Panc1 (cell line): ENCODE measurements at regions not wholly inside any gene's neighbourhood (a gene's known extent, or its start where the extent isn't known, plus 50 kb on each side); places are given as distances from the start of the nearest gene placed in this dataset.

Experiments used
- POLR2AphosphoS5 ChIP-seq: IDR thresholded peaks from 2 replicates; pipeline ENCODE4 v1.6.1; 2012; ENCODE audit warnings: mild to moderate bottlenecking, low read depth, low read length, moderate library complexity
- SIN3A ChIP-seq: IDR thresholded peaks from 2 replicates; pipeline ENCODE4 v1.6.1; 2012; ENCODE audit warnings: low read depth, mild to moderate bottlenecking, low read length, moderate library complexity, borderline replicate concordance; ENCODE audit not compliant: insufficient read depth
- TF ChIP-seq, protein P1 (sequence below): fragments of 450-650 bp; IDR thresholded peaks from 2 replicates; pipeline ENCODE4 v1.5.1; 2017; ENCODE audit warnings: mild to moderate bottlenecking

DNA sequence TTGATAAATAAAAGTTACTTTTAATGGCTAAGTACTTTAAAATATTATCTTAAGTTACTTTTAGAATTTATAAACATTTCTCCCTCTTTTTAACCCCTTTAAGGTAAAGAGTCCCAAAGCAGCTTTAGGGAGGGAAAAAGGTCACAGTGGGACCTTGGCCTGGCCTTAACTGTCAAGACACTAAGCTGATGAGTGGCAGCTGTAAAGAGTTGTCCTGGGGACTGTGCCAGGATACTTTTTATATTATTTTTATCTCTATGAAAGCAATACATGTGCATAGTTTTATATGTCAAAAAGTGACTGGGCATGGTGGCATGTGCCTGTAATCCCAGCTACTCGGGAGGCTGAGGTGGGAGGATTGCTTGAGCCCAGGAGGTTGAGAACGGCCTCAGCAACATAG lies 94.2 kb upstream of the RESF1 start:
- TF ChIP-seq, protein P1, sequence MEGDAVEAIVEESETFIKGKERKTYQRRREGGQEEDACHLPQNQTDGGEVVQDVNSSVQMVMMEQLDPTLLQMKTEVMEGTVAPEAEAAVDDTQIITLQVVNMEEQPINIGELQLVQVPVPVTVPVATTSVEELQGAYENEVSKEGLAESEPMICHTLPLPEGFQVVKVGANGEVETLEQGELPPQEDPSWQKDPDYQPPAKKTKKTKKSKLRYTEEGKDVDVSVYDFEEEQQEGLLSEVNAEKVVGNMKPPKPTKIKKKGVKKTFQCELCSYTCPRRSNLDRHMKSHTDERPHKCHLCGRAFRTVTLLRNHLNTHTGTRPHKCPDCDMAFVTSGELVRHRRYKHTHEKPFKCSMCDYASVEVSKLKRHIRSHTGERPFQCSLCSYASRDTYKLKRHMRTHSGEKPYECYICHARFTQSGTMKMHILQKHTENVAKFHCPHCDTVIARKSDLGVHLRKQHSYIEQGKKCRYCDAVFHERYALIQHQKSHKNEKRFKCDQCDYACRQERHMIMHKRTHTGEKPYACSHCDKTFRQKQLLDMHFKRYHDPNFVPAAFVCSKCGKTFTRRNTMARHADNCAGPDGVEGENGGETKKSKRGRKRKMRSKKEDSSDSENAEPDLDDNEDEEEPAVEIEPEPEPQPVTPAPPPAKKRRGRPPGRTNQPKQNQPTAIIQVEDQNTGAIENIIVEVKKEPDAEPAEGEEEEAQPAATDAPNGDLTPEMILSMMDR = no peak
- no peak for TF ChIP-seq POLR2AphosphoS5
- TF ChIP-seq SIN3A = no peak
